ENCODE measurements at regions not wholly inside any gene's neighbourhood (a gene's known extent, or its start where the extent isn't known, plus 50 kb on each side); places are given as distances from the start of the nearest gene placed in this dataset.

DNA sequence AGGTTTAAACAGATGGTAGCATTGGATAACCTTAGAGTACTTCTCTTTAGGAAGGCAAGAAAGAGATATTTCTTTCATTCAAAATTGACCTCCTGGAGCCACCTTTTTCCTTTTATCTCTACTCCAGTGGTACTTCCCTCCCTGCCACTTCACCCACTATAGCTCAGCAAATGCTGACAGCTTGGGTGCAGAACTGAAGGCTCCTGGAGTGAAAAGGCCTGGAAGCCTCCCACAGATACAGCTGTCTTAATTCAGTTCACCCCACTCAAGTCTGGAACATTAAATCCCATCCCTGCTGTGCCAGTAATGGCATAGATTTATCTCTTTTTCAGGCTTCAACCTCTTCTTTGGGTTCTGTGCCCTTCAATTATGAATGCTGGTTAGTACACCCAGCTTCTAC is 140.3 kb downstream of the NEDD1 start:
- intact Hi-C loops (cut with micrococcal nuclease) = no loop called here
- no peaks in the 10 kb centered on the region for H3K9me1 ChIP-seq (replicated peaks; ENCODE audit: control insufficient read depth, extremely low read depth, insufficient read depth, low read length)

More for the DNA sequence above, 140.3 kb downstream of the NEDD1 start:
- Histone ChIP-seq H3K27me3 (ENCODE audit: control insufficient read depth in 2 of 2, insufficient read depth in 2 of 2, low read length in 2 of 2) (peaks cover 2 to 3% of the 10 kb centered on the region in 2 experiments), H4K20me1 (replicated peaks; ENCODE audit: control insufficient read depth, extremely low read depth, insufficient read depth, low read length) (no peaks in the 10 kb centered on the region), H3K4me1 (ENCODE audit: control insufficient read depth, extremely low read depth, insufficient read depth, low read length) (no peaks in the 10 kb centered on the region), H2AFZ (ENCODE audit: low read depth, low read length) (no peak overlapping the region), H3K9me3 (replicated peaks; ENCODE audit: control insufficient read depth, insufficient read depth, low read length) (no peaks in the 10 kb centered on the region), H3K9ac (replicated peaks; ENCODE audit: extremely low read depth, insufficient read depth, low read length) (no peak overlapping the region), H3K4me3 (replicated peaks in 1 of 3; ENCODE audit: insufficient read depth in 1 of 3, low read depth in 1 of 3, low read length in 3 of 3) (no peak overlapping the region), H3K4me2 (ENCODE audit: insufficient read depth, low read length) (no peak overlapping the region), H3K36me3 (ENCODE audit: control insufficient read depth in 2 of 2, extremely low read depth in 1 of 2, insufficient read depth in 2 of 2, low read length in 2 of 2) (no peaks in the 10 kb centered on the region), H3K27ac (ENCODE audit: insufficient read depth, low read depth, low read length) (no peak overlapping the region), H3K79me2 (ENCODE audit: control insufficient read depth, insufficient read depth, low read length) (no peaks in the 10 kb centered on the region)
- DNase-seq (ENCODE audit: low read depth, low spot score) = no peak
- CTCF ChIA-PET = no interaction called here
- BruUV-seq (replicated peaks) = no TSS peak
- POLR2A ChIA-PET = no interaction called here
- FAIRE-seq = no peak
- TF ChIP-seq POLR2A (IDR thresholded peaks at IDR 0.05; ENCODE audit: low read depth, low read length) (no peak), JUN (IDR thresholded peaks at IDR 0.05; ENCODE audit: borderline replicate concordance, insufficient read depth, insufficient read length, low read depth) (no peak), MYC (IDR thresholded peaks at IDR 0.05; ENCODE audit: low read depth, low read length) (no peak), FOS (IDR thresholded peaks at IDR 0.05; ENCODE audit: borderline replicate concordance, insufficient read depth, low read length) (no peak), POLR2AphosphoS5 (IDR thresholded peaks at IDR 0.05; ENCODE audit: insufficient read depth, low read depth, low read length) (no peak), EZH2 (IDR thresholded peaks at IDR 0.05; ENCODE audit: borderline replicate concordance, low read depth, low read length, severe bottlenecking) (no peak), GATA2 (IDR thresholded peaks at IDR 0.05; ENCODE audit: insufficient read depth, insufficient read length, low read depth, low read length) (no peak)
- TF ChIP-seq, protein P1, sequence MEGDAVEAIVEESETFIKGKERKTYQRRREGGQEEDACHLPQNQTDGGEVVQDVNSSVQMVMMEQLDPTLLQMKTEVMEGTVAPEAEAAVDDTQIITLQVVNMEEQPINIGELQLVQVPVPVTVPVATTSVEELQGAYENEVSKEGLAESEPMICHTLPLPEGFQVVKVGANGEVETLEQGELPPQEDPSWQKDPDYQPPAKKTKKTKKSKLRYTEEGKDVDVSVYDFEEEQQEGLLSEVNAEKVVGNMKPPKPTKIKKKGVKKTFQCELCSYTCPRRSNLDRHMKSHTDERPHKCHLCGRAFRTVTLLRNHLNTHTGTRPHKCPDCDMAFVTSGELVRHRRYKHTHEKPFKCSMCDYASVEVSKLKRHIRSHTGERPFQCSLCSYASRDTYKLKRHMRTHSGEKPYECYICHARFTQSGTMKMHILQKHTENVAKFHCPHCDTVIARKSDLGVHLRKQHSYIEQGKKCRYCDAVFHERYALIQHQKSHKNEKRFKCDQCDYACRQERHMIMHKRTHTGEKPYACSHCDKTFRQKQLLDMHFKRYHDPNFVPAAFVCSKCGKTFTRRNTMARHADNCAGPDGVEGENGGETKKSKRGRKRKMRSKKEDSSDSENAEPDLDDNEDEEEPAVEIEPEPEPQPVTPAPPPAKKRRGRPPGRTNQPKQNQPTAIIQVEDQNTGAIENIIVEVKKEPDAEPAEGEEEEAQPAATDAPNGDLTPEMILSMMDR (IDR thresholded peaks at IDR 0.05; ENCODE audit: extremely low read depth in 1 of 2, insufficient read depth in 1 of 2, low read depth in 1 of 2, low read length in 2 of 2) = no peak
- TF ChIP-seq, protein P2, sequence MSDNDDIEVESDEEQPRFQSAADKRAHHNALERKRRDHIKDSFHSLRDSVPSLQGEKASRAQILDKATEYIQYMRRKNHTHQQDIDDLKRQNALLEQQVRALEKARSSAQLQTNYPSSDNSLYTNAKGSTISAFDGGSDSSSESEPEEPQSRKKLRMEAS (IDR thresholded peaks at IDR 0.05; ENCODE audit: insufficient read depth, insufficient read length) = no peak
- dilution Hi-C loops (cut with MboI; ENCODE audit: extremely low pct_ligation_motif_present, low sequenced_read_pairs) = no loop called here
